ENCODE measurements at regions not wholly inside any gene's neighbourhood (a gene's known extent, or its start where the extent isn't known, plus 50 kb on each side); places are given as distances from the start of the nearest gene placed in this dataset.
"Not testable (repeated sequence)": the region's sequence is repeated elsewhere in the genome, so short reads cannot be mapped to it uniquely, and the experiment has no call there.

DNA sequence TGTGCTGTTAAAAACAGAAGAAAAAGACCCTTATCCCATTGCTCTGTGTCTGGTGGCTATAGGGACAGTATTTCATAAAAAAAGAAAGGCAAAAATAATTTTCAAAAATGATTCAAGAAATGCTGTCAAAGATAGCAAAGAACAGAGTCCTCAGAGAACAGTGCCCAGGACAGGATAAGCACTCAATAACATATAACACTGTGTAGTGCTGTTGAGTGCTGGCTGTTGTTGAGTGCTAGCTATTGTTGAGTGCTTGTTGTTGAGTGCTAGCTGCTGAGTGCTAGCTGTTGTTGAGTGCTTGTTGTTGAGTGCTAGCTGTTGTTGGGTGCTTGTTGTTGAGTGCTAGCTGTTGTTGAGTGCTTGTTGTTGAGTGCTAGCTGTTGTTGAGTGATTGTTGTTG, 94.5 kb upstream of the PLGLB2 start:
- not testable (repeated sequence) for DNase-seq

DNA sequence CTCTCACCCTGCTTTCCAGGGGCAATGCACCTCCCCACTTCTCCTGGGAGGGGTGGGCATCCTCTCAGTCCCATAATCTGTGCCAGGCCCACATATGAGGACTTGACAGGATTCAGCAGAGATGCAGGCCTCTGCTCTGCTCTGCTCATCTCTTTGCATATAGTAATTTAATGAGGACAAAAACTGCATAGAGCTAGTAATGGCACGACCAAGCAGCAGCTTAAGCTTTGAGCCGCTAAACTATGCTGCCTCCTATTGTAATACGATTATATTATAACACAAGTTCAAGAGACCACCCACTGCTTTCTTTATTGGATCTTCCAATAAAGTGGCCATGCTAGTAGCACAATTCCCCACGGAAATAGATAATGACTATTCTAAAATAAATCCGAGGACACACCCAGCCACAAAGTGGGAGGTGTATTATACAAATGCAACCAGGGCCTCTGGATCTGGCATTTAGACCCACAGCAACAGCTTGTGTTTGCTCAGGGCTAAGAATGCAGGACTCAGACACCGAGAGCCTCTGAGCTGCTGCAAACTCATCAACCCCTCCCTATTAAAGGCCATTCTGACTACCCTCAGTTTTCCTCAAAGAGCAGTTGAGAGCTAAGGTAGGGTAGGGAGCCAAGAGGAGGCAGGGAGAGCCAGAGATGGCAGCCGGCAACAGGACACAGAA, 93.6 kb upstream of the PLGLB2 start:
- not testable (repeated sequence) for DNase-seq

DNA sequence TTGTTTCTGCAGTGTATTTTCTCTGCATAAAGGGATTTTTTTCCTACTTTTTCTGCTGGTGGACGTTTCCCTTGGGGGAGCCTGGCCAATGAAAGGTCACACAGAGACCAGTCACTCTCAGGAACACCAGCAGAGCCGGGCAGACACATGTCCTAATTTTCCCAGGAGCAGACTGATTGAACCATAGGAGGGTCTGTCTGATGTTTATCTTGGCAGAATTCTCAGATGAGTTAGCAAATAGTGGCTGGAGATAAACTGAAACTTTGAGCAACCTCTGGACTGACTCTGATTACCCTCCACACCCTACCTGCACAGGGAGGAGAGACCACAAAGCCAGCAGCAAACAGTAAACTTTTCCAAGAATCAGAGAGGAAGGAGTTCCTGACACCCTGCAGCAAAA, 90.0 kb upstream of the PLGLB2 start:
- DNase-seq: not testable (repeated sequence)

DNA sequence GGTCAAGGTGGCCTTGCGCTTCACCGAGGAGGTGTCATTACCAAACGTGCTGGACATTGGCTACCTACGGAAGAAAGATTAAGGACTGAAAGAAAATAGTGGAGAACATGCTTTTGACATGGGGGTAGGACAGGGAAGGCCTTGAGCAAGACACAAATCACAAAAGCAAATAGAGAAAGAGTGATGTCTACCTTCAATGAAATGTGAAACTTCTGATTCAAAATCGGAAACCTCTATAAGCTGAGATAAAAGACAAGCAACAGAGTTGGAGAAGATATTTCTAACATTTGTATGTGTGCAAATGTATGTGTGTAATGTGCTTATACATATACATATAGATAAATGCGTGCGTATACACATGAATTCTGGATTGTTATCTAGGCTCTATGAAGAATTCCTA, 89.5 kb upstream of the PLGLB2 start:
- DNase-seq: not testable (repeated sequence)

DNA sequence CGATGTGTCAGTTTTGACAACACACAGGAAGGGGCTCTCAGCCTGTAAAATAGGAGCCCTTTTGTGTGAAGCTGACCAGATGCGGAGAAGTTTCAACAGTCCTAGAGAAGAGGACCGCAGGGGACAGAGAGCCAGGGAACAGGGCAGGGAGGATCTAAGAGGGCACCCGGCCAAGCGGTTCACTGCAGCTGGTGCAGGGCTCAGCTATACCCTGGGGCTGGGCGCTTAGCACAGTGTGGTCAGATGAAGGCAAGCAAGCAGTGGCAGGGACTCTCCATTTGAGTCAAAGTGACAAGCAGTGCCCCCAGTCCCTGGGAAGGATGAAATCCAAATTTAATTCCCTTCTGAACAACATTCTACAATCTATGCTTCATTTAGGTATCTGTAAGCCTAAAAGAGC, 88.9 kb upstream of the PLGLB2 start:
- DNase-seq: not testable (repeated sequence)

DNA sequence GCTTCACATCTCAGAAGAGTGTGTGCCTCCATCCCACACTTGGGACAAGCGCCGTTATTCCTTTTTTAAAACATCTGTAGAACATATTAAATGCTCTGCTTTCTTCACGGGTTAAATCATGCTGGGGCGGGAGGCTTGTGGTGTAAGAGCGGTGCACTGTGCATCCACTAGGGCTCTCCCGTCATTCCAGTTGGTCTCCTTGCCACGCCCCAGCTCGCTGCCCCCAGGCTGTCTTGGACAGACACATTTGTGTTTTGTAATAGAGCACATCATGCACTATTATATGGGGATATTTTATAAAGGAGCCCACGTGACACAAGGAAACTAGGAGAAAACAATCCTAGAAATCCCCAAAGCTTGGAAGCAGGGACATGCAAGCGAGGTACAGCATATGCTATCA, 87.7 kb upstream of the PLGLB2 start:
- not testable (repeated sequence) for DNase-seq

DNA sequence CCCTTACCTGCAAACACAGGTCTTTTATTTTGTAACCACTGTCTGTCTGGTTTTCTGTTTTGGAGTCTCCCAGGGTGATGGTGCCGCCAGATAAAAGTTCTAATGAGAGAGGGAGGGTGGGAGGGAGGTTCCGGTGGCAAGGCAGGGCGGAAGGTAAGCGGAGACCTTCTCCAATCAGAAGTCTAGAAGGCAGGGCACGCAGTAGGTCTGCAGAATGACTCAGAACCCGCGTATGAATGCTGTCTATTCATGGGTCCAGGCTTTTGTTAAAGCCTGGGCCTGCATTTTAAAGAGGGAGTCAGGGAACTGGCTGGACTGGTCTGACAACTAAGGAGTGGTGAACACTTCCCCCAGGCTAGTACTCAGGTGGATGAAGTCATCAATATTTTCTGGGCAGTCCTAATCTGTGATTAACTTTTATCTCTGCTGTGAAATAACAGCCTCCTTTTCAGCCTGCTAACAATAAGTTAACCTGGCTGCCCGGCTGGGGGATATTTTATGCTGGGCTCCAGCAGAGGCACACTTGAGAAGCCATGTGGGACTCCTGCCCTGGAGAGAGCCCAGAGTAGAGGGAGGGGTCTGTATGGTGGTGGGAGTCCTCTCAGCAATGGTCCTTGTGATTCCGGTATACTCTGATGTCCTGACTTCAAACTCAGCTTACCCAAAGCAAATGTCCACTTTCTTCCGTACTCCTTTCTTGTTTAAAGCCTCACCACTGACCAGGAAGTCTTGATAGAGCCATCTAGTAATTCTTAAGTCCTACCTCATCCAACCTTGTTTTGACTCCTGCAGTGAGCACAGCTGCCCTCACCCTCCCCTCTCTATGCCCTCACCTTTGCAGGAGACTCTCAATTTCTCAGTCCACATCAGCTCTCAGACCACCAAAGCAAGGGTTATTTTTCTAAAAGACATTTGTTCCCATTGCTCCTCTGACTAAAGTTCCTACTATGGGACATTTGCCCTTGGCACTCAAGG, 85.3 kb upstream of the PLGLB2 start:
- DNase-seq: not testable (repeated sequence)

DNA sequence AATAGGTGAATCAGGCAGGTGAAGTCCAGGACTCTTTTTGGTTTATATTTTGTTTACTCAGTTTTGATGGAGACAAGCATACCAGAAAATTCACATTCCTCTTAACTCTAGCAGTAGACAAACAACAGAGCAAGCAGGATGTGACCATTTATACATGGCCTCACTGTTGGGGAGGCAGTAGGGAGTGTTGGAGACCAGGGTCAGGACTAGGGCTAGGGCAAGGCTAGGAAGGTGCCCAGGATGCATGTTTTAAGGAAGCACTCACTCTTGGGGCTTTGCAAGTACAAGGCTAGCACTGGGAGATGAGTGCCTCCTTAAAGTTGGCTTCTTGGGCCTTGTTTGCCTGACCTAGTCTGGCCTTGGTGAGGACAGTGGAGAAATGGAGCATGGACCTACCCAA, 84.5 kb upstream of the PLGLB2 start:
- not testable (repeated sequence) for DNase-seq

DNA sequence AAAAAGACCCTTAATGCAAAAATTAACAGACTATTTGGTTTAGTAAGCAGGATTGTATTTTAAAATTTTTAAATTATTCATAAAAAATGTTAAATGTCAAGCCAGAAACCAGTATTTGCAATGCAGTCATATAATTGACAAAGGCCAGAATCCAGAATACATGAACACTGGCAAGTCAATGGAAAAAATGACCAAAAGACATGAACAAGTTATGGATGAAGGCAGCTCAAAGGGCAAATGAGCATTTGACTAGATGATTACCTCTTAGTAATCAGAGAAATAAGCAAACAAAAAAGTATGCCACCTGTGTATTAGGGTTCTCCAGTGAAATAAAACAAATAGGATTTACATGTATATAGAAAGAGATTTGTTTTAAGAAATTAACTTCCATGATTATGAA, 80.9 kb upstream of the PLGLB2 start:
- not testable (repeated sequence) for DNase-seq

DNA sequence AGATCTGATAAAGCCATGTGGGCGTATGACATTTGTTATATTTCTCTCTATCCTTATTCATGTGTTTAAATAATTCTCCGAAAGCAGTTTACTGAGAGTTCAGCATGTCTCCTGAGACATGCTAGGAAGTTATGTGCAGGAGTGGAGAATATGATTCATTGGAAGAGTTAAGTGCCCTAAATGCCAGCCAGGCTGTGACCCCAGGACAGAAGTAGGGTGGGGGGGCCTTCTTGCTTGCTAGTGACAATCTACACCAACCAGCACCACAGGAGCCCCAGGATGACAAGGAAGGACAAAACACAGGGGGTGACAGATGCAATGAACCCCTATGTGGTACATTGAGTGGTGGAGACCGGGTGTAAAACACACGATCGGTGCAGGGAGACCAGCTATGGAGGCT, 79.5 kb upstream of the PLGLB2 start:
- not testable (repeated sequence) for DNase-seq

DNA sequence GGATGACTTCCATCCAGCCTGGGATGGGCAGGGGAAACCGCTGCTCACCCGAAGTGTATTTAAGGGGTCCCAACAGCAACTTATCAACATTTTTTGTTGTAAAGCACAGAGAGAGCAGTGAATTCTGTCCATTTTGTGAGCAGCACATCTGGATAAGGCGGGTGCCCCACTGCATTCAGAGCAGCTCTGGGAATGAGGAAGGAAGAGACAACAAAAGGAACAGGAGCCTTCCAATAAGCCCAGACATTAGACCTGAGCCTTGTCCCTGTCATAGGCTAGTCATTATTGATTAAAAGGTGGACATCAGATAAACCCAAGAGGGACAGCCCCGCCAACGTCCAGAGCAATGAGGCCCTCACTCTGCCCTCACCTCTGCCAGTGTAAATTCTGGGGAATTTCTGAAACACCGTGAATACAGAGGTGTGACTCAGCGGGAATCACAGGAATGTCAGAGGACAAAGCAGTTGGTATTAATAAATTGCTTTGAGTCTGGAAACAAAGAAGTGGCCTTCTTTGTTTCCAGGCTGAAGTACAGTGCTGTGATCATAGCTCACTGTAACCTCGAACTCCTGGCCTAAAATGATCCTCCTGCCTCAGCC, 78.2 kb upstream of the PLGLB2 start:
- not testable (repeated sequence) for DNase-seq

DNA sequence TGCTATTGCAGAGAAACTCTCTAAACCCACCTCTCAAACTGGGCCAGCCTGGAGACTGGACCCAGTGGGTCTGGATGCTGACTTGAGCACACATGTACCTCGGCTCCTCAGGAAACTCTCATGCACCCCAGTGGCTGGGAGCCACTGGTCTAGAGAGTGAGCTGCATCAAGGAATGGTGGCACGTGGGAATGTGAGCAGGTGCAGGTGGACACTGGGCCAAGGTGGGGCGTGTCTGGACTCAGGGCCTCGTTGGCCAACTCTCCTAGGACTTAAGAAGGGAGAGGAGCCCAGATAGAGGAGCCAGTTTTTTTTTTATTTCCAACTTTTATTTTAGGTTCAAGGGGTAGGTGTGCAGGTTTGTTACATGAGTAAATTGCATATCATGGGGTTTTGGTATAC, 75.5 kb upstream of the PLGLB2 start:
- not testable (repeated sequence) for DNase-seq

DNA sequence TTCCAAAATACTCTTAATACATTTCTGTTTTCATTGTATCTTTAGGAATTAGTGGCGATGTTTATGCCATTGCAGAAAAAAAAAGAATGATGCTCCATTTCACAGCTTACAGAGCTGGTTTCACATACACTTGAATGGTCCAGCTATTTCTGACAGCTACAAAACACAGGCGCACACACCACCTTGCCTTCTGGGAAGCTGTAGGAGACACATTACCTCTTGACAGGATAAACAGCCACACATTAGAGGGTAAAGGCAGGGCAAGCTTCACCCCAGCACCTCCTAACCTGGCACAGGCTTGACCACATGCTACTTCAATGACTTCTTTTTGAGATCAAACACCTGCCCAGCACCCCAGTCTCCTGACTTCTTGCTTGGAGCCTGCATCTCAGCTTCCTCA, 73.2 kb upstream of the PLGLB2 start:
- DNase-seq: not testable (repeated sequence)

DNA sequence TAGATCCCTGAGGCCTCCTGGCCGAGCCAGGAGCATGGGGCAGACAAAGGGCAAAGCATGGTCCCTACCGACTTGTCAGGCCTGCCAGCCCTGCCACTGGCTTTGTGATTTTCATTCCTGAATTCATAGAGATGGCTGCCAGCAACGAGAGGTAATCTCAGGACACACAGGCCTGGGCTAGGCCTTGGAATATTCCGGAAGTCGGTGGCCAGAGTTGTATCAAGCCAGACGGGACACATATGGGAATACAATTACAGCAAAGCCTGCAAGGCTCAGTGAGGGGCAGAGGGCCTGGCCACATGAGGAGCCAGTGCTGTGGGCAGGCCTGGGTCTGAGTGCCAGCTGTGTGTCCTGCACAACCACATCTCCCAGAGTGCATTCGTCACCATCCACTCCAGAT, 72.4 kb upstream of the PLGLB2 start:
- DNase-seq: not testable (repeated sequence)

DNA sequence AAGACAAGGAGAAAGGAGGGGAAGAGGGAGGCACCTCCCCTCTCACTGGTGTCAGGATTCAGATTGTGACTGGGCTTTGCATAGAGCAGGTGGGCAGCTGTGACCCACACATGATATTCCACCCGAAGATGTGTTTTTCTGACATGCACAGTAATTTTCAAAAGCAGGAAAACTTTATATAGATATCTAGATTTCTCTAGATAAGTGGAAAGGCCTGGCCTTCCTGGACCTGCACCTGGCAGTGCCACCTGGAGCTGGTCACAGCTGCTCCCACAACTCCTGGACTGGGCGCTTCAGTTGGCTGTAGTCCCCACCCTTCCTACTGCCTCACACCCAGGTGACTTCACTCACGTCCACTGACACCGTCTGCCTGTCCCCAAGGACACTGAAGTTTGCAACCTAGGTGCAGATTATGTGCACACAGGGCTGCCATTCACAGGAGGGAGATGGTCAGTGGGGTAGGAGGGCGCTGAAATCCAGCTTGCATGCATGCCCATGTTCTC, 70.4 kb upstream of the PLGLB2 start:
- DNase-seq: not testable (repeated sequence)

DNA sequence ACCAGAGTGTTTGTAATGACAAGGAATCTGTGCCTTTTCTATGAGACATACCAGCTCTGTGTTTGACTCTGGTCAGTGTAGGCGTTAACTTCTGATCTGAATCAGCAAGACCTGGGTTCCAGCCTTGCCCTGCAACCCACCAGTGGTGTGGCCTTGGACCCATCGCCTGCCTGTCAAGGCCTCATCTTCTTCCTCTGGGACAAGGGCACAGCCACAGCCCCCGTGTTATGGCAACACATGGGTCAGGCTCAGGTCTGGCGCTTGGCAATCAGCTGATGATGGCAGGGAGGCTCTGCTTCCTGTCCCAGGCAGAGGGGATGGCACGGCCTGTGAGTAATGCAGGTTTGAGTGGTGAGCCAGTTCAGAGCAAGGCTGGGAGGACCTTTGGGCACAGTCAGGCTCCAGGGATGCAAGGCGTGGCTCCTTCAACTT, 69.1 kb upstream of the PLGLB2 start:
- not testable (repeated sequence) for DNase-seq

DNA sequence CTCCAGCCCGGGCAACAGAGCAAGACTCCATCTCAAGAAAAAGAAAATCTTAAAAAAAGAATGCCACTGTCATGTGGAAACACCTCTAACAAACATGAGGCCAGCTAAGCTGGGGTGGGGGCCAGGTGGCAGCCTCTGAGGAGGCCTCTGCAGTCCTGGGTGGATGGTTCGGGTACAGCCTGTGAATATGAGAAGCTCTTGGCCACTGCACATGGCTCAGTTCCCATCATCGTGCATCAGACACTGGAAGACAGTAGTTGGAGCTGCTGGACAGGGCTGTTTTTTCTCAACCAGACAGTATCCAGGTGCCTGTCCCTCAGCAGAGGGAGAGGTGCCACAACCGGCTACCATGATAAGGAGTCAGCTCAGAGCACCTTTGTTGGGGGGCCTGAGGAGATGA, 67.9 kb upstream of the PLGLB2 start:
- DNase-seq: not testable (repeated sequence)

DNA sequence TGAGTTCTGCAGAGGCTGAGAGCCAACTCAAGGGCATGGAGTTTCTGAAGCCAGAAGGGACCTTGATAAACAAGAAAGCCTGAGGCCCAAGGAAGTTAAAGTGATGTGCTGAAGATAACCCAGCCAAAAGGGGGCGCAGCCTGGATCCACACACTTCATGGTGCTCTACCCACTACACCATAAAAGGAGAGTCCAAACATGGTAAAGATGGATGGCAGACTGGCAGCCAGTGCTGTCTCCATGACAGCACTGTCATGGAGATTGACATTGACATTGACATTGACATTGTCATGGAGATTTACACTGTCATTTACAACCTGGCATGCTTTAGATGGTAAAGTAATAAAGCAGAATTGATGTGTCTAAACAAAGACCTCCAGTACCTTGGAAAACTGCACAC, 67.2 kb upstream of the PLGLB2 start:
- DNase-seq: not testable (repeated sequence)

DNA sequence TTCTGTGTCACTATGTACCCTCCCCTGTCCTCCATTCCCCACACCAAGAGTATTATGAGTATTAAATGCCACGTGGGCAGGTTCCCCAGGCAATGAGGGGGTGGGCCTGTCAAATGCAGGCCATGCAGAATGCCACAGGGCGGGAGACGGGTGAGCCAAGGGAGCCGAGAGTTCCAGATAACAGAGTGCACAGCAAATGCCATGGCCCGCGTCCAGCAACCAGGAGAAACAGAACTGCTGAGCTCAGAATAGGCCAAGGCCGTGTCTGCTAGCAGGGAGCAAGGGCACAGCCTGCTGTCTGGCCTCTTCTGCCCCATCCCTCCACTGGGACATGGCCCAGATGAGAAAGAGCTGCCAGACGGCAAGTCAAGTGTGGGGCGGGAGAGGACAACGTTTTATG, 64.4 kb upstream of the PLGLB2 start:
- DNase-seq: not testable (repeated sequence)

DNA sequence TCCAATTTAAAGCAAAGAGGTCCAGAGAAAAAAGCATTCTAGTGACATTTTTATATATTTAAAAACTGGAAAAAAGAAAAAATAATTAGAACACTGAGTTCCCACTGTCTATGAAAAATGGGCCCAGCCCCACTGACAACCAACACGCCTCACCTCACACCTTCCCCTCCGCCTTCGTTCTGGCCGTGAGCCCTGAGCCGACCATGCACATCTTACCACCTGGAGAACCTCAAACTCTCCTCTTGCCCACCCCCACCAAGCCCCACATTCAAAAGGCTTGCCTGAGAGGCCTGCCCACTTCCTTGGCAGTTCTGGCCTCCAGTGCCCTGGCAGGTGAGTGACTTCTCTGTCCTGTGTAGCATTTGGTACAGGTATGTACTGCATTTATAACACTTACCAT, 63.9 kb upstream of the PLGLB2 start:
- not testable (repeated sequence) for DNase-seq

DNA sequence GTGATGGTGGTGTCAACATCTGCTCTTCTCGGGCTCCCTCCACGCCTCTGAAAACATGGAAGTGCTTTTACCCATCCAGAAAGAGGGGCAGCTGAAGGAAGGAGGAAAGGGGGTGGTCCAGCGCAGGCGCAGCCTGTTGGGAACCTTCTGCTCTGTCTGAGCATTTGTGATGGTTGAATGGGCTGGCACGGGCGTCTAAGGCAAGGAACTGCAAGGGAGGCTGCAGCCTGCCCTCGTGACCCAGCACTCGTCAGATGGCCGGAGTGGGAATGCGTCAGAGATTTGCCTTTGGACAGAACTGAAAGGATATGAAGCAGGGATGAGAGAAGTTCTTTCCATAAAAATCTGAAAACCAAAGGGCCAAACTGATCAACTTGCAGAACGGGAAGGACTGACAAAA, 62.3 kb upstream of the PLGLB2 start:
- not testable (repeated sequence) for DNase-seq

DNA sequence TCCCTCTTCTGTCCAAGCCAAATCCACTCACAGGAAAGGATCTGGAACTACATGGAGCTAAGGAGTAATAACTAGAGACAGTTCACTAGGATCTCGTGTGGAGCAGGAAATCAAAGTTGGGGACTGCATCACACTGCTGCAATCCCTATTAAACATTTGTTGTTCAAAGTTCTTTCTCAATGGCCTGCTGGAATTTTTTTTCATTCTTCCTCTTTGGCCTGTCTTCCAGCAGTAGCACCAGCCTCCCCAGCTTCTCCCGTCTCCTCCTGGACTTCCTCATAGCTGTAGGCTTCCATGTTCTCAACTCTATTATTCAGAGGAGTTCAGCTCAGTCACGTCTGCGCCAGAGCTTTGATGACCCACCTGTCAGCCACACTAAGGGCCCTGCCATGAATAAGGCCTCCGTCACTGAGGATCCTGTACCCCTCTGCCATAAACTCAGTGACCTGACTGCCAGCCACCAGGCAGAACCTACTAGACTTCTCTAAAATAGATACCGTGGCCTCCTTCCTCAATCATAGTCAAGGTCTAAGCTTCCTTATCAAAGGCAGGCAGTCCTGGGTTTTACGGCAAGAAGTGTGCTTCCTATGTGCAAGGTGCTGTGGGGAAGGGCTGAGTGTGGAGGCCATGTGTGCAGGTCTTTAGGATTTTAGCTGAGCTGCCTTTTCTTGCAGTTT, 60.9 kb upstream of the PLGLB2 start:
- DNase-seq: not testable (repeated sequence)
